Endothelial cell of umbilical vein (primary cell): ENCODE measurements at regions not wholly inside any gene's neighbourhood (a gene's known extent, or its start where the extent isn't known, plus 50 kb on each side); places are given as distances from the start of the nearest gene placed in this dataset.

Experiments used
- BruUV-seq: library from RNA; stranded (reverse); fragments of 400-500 nt; replicated peaks from 2 replicates; lab custom pipeline; 2021; lab: Mats Ljungman, UMichigan
- CTCF ChIA-PET: fragments of 300-600, 350-600 bp; sonication (Branson Sonifier 250); formaldehyde crosslinking; loops from one replicate; lab custom pipeline; 2021; ENCODE audit warnings: antibody characterized with exemption, inconsistent platforms; lab: Charles Lee
- POLR2A ChIA-PET: fragments of 300-600, 350-600 bp; sonication (Branson Sonifier 250); formaldehyde crosslinking; loops from one replicate; lab custom pipeline; 2021; ENCODE audit warnings: antibody characterized with exemption, inconsistent platforms; lab: Charles Lee
- DNase-seq: peaks from one replicate; pipeline ENCODE4 v3.0.0-alpha.2; 2011; ENCODE audit warnings: low read depth, low spot score
- FAIRE-seq: peaks from 2 replicates; lab custom pipeline; 2011; peaks lifted over from hg19 to GRCh38; lab: Jason Lieb, UNC
- H2AFZ ChIP-seq: 2 replicates; pipeline ENCODE4 v1.6.0; 2012; ENCODE audit warnings: low read depth, low read length, control low read depth, inconsistent platforms
- H3K27ac ChIP-seq: 2 replicates; pipeline ENCODE4 v1.5.1; 2011; ENCODE audit warnings: low read depth, mild to moderate bottlenecking, control low read depth, low read length, moderate library complexity; ENCODE audit not compliant: insufficient read depth
- H3K27me3 ChIP-seq, 2 experiments: 2 replicates each; pipeline versions ENCODE4 v1.6.0 to v1.6.1; 2011; ENCODE audit warnings: low read length in 2 of 2, mixed read lengths in 1 of 2; ENCODE audit not compliant: control insufficient read depth in 2 of 2, insufficient read depth in 2 of 2
- H3K36me3 ChIP-seq, 2 experiments: 2 replicates in 1 of 2; 3 replicates in 1 of 2; pipeline ENCODE4 v1.5.1; 2011; ENCODE audit warnings: low read length in 2 of 2, mild to moderate bottlenecking in 1 of 2, moderate library complexity in 1 of 2; ENCODE audit not compliant: control insufficient read depth in 2 of 2, insufficient read depth in 2 of 2; ENCODE audit errors: extremely low read depth in 1 of 2
- H3K4me1 ChIP-seq: 3 replicates; pipeline ENCODE4 v1.5.1; 2011; ENCODE audit warnings: mild to moderate bottlenecking, low read length; ENCODE audit not compliant: control insufficient read depth, insufficient read depth; ENCODE audit errors: extremely low read depth
- H3K4me2 ChIP-seq: 2 replicates; pipeline ENCODE4 v1.6.1; 2011; ENCODE audit warnings: low read length, control low read depth, mixed read lengths; ENCODE audit not compliant: insufficient read depth
- H3K4me3 ChIP-seq, 3 experiments: fragments of 200-600 bp in 1 of 3; sonication (generic), shearing (Covaris generic) in 1 of 3; replicated peaks in 1 of 3; 2 replicates each; pipeline ENCODE4 v1.5.1; 2011 to 2016; ENCODE audit warnings: control low read depth in 3 of 3, low read length in 3 of 3, mild to moderate bottlenecking in 2 of 3, inconsistent platforms in 1 of 3, low read depth in 1 of 3, moderate library complexity in 1 of 3; ENCODE audit not compliant: insufficient read depth in 1 of 3
- H3K79me2 ChIP-seq: 2 replicates; pipeline ENCODE4 v1.6.0; 2012; ENCODE audit warnings: low read length, inconsistent platforms; ENCODE audit not compliant: control insufficient read depth, insufficient read depth
- H3K9ac ChIP-seq: replicated peaks from 2 replicates; pipeline ENCODE3; 2011; ENCODE audit warnings: low read length, control low read depth; ENCODE audit not compliant: insufficient read depth; ENCODE audit errors: extremely low read depth
- H3K9me1 ChIP-seq: replicated peaks from 3 replicates; pipeline ENCODE4 v1.6.0; 2011; ENCODE audit warnings: mild to moderate bottlenecking, low read length; ENCODE audit not compliant: control insufficient read depth, insufficient read depth; ENCODE audit errors: extremely low read depth
- H3K9me3 ChIP-seq: replicated peaks from 2 replicates; pipeline ENCODE4 v1.5.1; 2012; ENCODE audit warnings: low read length, inconsistent platforms; ENCODE audit not compliant: control insufficient read depth, insufficient read depth
- H4K20me1 ChIP-seq: replicated peaks from 2 replicates; pipeline ENCODE3; 2011; ENCODE audit warnings: mild to moderate bottlenecking, low read length; ENCODE audit not compliant: control insufficient read depth, insufficient read depth; ENCODE audit errors: extremely low read depth
- EZH2 ChIP-seq: IDR thresholded peaks from 2 replicates; pipeline ENCODE4 v1.6.1; 2012; ENCODE audit warnings: borderline replicate concordance, low read depth, mild to moderate bottlenecking, moderate library complexity, low read length, inconsistent platforms; ENCODE audit not compliant: severe bottlenecking
- FOS ChIP-seq: IDR thresholded peaks from 2 replicates; pipeline ENCODE4 v1.6.1; 2011; ENCODE audit warnings: mild to moderate bottlenecking, low read length, moderate library complexity, borderline replicate concordance; ENCODE audit not compliant: insufficient read depth
- GATA2 ChIP-seq: IDR thresholded peaks from 2 replicates; pipeline ENCODE4 v1.7.0; 2011; ENCODE audit warnings: low read depth, mild to moderate bottlenecking, moderate library complexity, mixed read lengths, low read length; ENCODE audit not compliant: insufficient read length, insufficient read depth
- JUN ChIP-seq: IDR thresholded peaks from 2 replicates; pipeline ENCODE4 v1.6.1; 2011; ENCODE audit warnings: borderline replicate concordance, low read depth; ENCODE audit not compliant: insufficient read length, insufficient read depth
- MYC ChIP-seq: IDR thresholded peaks from one replicate; pipeline ENCODE4 v1.6.1; 2011; ENCODE audit warnings: mild to moderate bottlenecking, low read depth, low read length
- POLR2A ChIP-seq: IDR thresholded peaks from 2 replicates; pipeline ENCODE4 v1.6.1; 2012; ENCODE audit warnings: low read depth, mild to moderate bottlenecking, control low read depth, low read length
- POLR2AphosphoS5 ChIP-seq: IDR thresholded peaks from 2 replicates; pipeline ENCODE4 v1.6.1; 2012; ENCODE audit warnings: low read depth, mild to moderate bottlenecking, control low read depth, low read length, moderate library complexity; ENCODE audit not compliant: insufficient read depth
- dilution Hi-C: fragments of 300-500 bp; cut with MboI; formaldehyde crosslinking; loops from one replicate; pipeline ENCODE4 v1.15.0; 2019; ENCODE audit warnings: low sequenced_read_pairs; ENCODE audit not compliant: extremely low pct_ligation_motif_present
- intact Hi-C: fragments of 100-400 bp; cut with micrococcal nuclease; formaldehyde crosslinking; loops from one replicate; pipeline ENCODE4 v1.10.0; 2022
- TF ChIP-seq, protein P1 (sequence below), 2 donors: IDR thresholded peaks; 1 replicate in 1 of 2; 2 replicates in 1 of 2; pipeline ENCODE4 v1.5.1; 2011; ENCODE audit warnings: low read length in 2 of 2, mild to moderate bottlenecking in 2 of 2, moderate library complexity in 2 of 2, control low read depth in 1 of 2, inconsistent platforms in 1 of 2, low read depth in 1 of 2; ENCODE audit not compliant: insufficient read depth in 1 of 2; ENCODE audit errors: extremely low read depth in 1 of 2
- TF ChIP-seq, protein P2 (sequence below): IDR thresholded peaks from 2 replicates; pipeline ENCODE4 v1.6.1; 2011; ENCODE audit not compliant: insufficient read depth, insufficient read length

DNA sequence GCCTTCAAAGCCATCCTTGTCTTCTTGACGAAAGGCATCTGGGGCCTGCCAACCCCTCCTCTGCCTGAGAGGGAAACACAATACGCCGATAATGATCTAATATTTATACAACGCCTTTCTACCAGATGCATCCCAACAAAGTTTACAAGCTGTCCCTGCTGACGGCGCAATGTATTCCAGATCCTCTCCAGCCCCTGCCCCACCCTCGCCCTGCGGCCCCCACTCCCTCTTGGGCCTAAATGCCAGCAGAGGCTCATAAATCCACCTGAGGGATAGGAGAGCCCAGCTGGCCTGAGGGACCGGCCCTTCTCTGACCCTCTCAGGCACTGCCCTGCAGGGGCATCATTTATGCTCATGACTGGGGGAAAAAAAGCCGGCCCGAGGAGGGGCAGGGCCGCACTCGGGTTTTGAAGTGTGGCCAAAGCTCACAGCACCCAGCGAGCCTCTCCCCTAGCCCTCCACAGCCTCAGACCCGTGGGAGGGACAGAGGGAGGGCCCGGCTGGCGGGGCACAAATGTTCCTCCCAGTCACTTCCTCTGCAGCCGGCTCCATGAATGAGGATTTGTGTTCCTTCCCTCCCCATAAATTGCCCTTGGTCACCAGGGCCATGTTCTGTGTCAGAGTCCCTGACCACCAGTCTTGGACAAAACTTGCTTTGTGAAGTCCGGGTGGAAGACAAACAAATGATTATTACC is 140.3 kb downstream of the FOXD2 start:
- DNase-seq, result no peak
- Histone ChIP-seq H3K4me2 (no peak overlapping the region), H3K9me3 (no peaks in the 10 kb centered on the region), H3K4me1 (no peaks in the 10 kb centered on the region), H3K79me2 (no peaks in the 10 kb centered on the region), H3K27ac (no peak overlapping the region), H4K20me1 (no peaks in the 10 kb centered on the region), H3K27me3 (peaks cover 0 to 3% of the 10 kb centered on the region in 2 experiments), H3K36me3 (no peaks in the 10 kb centered on the region), H3K9ac (no peak overlapping the region), H3K9me1 (no peaks in the 10 kb centered on the region), H2AFZ (peak overlapping the region; percentile 47), H3K4me3 (no peak overlapping the region)
- no TSS peak for BruUV-seq
- ChIA-PET POLR2A (no interaction called here), CTCF (interaction anchor here (1.5 to 2.8 kb wide), 3 partner anchors 9 to 148 kb away, joined by 3 to 9 read pairs (median 8); no protein-coding TSS in a partner anchor)
- dilution Hi-C loops, result no loop called here
- FAIRE-seq, result no peak
- intact Hi-C loops, result no loop called here
- no peak for TF ChIP-seq POLR2AphosphoS5
- TF ChIP-seq, protein P1, sequence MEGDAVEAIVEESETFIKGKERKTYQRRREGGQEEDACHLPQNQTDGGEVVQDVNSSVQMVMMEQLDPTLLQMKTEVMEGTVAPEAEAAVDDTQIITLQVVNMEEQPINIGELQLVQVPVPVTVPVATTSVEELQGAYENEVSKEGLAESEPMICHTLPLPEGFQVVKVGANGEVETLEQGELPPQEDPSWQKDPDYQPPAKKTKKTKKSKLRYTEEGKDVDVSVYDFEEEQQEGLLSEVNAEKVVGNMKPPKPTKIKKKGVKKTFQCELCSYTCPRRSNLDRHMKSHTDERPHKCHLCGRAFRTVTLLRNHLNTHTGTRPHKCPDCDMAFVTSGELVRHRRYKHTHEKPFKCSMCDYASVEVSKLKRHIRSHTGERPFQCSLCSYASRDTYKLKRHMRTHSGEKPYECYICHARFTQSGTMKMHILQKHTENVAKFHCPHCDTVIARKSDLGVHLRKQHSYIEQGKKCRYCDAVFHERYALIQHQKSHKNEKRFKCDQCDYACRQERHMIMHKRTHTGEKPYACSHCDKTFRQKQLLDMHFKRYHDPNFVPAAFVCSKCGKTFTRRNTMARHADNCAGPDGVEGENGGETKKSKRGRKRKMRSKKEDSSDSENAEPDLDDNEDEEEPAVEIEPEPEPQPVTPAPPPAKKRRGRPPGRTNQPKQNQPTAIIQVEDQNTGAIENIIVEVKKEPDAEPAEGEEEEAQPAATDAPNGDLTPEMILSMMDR (IDR thresholded peaks at IDR 0.05; ENCODE audit: extremely low read depth in 1 of 2, insufficient read depth in 1 of 2, low read depth in 1 of 2, low read length in 2 of 2), result no peak
- no peak for TF ChIP-seq JUN
- no peak for TF ChIP-seq POLR2A
- no peak for TF ChIP-seq MYC
- TF ChIP-seq FOS, result no peak
- TF ChIP-seq, protein P2, sequence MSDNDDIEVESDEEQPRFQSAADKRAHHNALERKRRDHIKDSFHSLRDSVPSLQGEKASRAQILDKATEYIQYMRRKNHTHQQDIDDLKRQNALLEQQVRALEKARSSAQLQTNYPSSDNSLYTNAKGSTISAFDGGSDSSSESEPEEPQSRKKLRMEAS, result no peak
- TF ChIP-seq GATA2, result no peak
- no peak for TF ChIP-seq EZH2
